Right lobe of liver (tissue), 4 donors: ENCODE measurements at regions not wholly inside any gene's neighbourhood (a gene's known extent, or its start where the extent isn't known, plus 50 kb on each side); places are given as distances from the start of the nearest gene placed in this dataset.

Experiments
- POLR2A ChIP-seq: fragments of 450-650 bp; IDR thresholded peaks from one replicate; pipeline ENCODE4 v1.6.1; 2017; ENCODE audit warnings: antibody characterized with exemption, mild to moderate bottlenecking
- TF ChIP-seq, protein P1 (sequence below), 4 donors: fragments of 200-600 bp in 3 of 4; fragments of 450-650 bp in 1 of 4; IDR thresholded peaks; one replicate each; pipeline versions ENCODE4 v1.5.1 to v1.8.0; 2016 to 2022; ENCODE audit warnings: antibody characterized with exemption in 4 of 4, mild to moderate bottlenecking in 2 of 4
- donor health status: DM: no; HTN: no; CAD: no.
- donor health status: DM: no; HTN: no; CAD: no.
- donor health status: DM: no; HTN: yes; CAD: no.

GRCh38 chr9:117907420-117907819, 203.2 kb downstream of the TLR4 start:
- no peak for TF ChIP-seq POLR2A
- TF ChIP-seq, protein P1, sequence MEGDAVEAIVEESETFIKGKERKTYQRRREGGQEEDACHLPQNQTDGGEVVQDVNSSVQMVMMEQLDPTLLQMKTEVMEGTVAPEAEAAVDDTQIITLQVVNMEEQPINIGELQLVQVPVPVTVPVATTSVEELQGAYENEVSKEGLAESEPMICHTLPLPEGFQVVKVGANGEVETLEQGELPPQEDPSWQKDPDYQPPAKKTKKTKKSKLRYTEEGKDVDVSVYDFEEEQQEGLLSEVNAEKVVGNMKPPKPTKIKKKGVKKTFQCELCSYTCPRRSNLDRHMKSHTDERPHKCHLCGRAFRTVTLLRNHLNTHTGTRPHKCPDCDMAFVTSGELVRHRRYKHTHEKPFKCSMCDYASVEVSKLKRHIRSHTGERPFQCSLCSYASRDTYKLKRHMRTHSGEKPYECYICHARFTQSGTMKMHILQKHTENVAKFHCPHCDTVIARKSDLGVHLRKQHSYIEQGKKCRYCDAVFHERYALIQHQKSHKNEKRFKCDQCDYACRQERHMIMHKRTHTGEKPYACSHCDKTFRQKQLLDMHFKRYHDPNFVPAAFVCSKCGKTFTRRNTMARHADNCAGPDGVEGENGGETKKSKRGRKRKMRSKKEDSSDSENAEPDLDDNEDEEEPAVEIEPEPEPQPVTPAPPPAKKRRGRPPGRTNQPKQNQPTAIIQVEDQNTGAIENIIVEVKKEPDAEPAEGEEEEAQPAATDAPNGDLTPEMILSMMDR (IDR thresholded peaks at IDR 0.05): no peak
